ENCODE measurements at regions not wholly inside any gene's neighbourhood (a gene's known extent, or its start where the extent isn't known, plus 50 kb on each side); places are given as distances from the start of the nearest gene placed in this dataset.

GRCh38 chr11:29755474-29755873 is 261.4 kb downstream of the KCNA4 start:
- TF ChIP-seq EZH2phosphoT487 (IDR thresholded peaks at IDR 0.05; ENCODE audit: insufficient read depth, low read depth) (no peak), EZH2 (IDR thresholded peaks at IDR 0.05; ENCODE audit: insufficient read depth, poor library complexity, severe bottlenecking) (no peak)
